ENCODE measurements at regions not wholly inside any gene's neighbourhood (a gene's known extent, or its start where the extent isn't known, plus 50 kb on each side); places are given as distances from the start of the nearest gene placed in this dataset.

- no peak overlapping the region for H3K14ac ChIP-seq (replicated peaks; ENCODE audit: low read depth, low read length)
- no peaks in the 10 kb centered on the region for H3K9me1 ChIP-seq (ENCODE audit: insufficient read depth, low read length)
- dilution Hi-C loops (cut with HindIII; ENCODE audit: low sequenced_read_pairs, unreplicated experiment) (no loop called here), in situ Hi-C loops (cut with MboI; ENCODE audit: low sequenced_read_pairs) (no loop called here), intact Hi-C loops (cut with micrococcal nuclease) (no loop called here)
- H3K9ac ChIP-seq (ENCODE audit: low read depth, low read length): no peak overlapping the region
- H4K91ac ChIP-seq (ENCODE audit: insufficient read depth, low read depth, low read length): no peak overlapping the region
- no peaks in the 10 kb centered on the region for H3K4me1 ChIP-seq (ENCODE audit: control insufficient read depth, insufficient read depth, low read length)
- H3K27me3 ChIP-seq (ENCODE audit: control insufficient read depth, insufficient read depth, low read length): no peaks in the 10 kb centered on the region
- no peak overlapping the region for H3K23ac ChIP-seq (ENCODE audit: low read depth, low read length)
- H3K56ac ChIP-seq (ENCODE audit: extremely low read depth, insufficient read depth, low read length): no peak overlapping the region
- no peak overlapping the region for H2AK5ac ChIP-seq (ENCODE audit: low read depth, low read length)
- H3K36me3 ChIP-seq (ENCODE audit: control insufficient read depth, insufficient read depth, low read length): no peaks in the 10 kb centered on the region
- H2AK9ac ChIP-seq (replicated peaks; ENCODE audit: low read depth, low read length, poor library complexity): no peak overlapping the region
- no peak for ATAC-seq (ENCODE audit: low read depth)
- no peak overlapping the region for H2AFZ ChIP-seq (replicated peaks; ENCODE audit: low read length, poor library complexity)
- TF ChIP-seq USF2 (IDR thresholded peaks at IDR 0.05; ENCODE audit: low read depth, low read length): no peak
- TF ChIP-seq CHD1 (IDR thresholded peaks at IDR 0.05; ENCODE audit: low read depth, low read length): no peak
- TF ChIP-seq RFX5 (IDR thresholded peaks at IDR 0.05; ENCODE audit: low read depth, low read length): no peak
- TF ChIP-seq FOS (IDR thresholded peaks at IDR 0.05; ENCODE audit: low read depth, low read length): no peak
- TF ChIP-seq POLR2A (IDR thresholded peaks at IDR 0.05; ENCODE audit: low read depth, low read length): no peak
- no peak for TF ChIP-seq BHLHE40 (IDR thresholded peaks at IDR 0.05; ENCODE audit: low read depth, low read length)
- no peak for TF ChIP-seq CEBPB (IDR thresholded peaks at IDR 0.05; ENCODE audit: low read depth, low read length)
- no peak for TF ChIP-seq CTCF (conservative IDR thresholded peaks at IDR 0.05; ENCODE audit: low read depth, low read length)
- no peak for TF ChIP-seq MAFK (IDR thresholded peaks at IDR 0.05; ENCODE audit: low read depth, low read length)
- no peak for TF ChIP-seq MXI1 (IDR thresholded peaks at IDR 0.05; ENCODE audit: borderline replicate concordance, low read depth, low read length)
- TF ChIP-seq RAD21 (IDR thresholded peaks at IDR 0.05; ENCODE audit: low read length): no peak
- no peak for TF ChIP-seq ELK1 (IDR thresholded peaks at IDR 0.05; ENCODE audit: borderline replicate concordance, low read depth, low read length)
- TF ChIP-seq MAZ (IDR thresholded peaks at IDR 0.05; ENCODE audit: borderline replicate concordance, low read depth, low read length): no peak
- no peak for TF ChIP-seq NFE2L2 (IDR thresholded peaks at IDR 0.05; ENCODE audit: low read depth, low read length)
- TF ChIP-seq RCOR1 (IDR thresholded peaks at IDR 0.05; ENCODE audit: insufficient replicate concordance, low read length): no peak
- TF ChIP-seq SMC3 (IDR thresholded peaks at IDR 0.05; ENCODE audit: low read depth, low read length): no peak
- no peak overlapping the region for H2BK15ac ChIP-seq (ENCODE audit: low read depth, low read length)
- H2BK120ac ChIP-seq (ENCODE audit: low read depth, low read length): no peak overlapping the region
- no peak overlapping the region for H2BK20ac ChIP-seq (ENCODE audit: low read depth, low read length)
- BruUV-seq (replicated peaks): no TSS peak
- POLR2A ChIA-PET (ENCODE audit: unreplicated experiment): no interaction called here
- CTCF ChIA-PET: no interaction called here
- no CpG with 5 or more reads among the region's 5 CpGs for WGBS, 2 experiments (ENCODE audit: extremely low coverage in 2 of 2, insufficient read length in 1 of 2)
- H3K9me3 ChIP-seq (ENCODE audit: control insufficient read depth, insufficient read depth, low read length): peaks cover 38% of the 10 kb centered on the region
- H3K27ac ChIP-seq (ENCODE audit: insufficient read depth, low read length): no peak overlapping the region
- no peak overlapping the region for H2BK5ac ChIP-seq (ENCODE audit: low read depth, low read length, poor library complexity, severe bottlenecking)
- no peak overlapping the region for H3K4me2 ChIP-seq (ENCODE audit: low read depth, low read length)
- no peak overlapping the region for H4K5ac ChIP-seq (ENCODE audit: low read depth, low read length)
- no peak overlapping the region for H4K8ac ChIP-seq (ENCODE audit: low read depth in 2 of 2, low read length in 2 of 2)
- H3K18ac ChIP-seq (ENCODE audit: low read depth, low read length): no peak overlapping the region
- no peak for DNase-seq
- H4K20me1 ChIP-seq (ENCODE audit: insufficient read depth, low read length): no peaks in the 10 kb centered on the region
- H3K4me3 ChIP-seq (ENCODE audit: insufficient read depth, low read depth, low read length): no peak overlapping the region
- H3K79me1 ChIP-seq (ENCODE audit: low read depth in 1 of 2, low read length in 2 of 2): no peaks in the 10 kb centered on the region
- H3K4ac ChIP-seq (ENCODE audit: low read depth, low read length): no peak overlapping the region
Observed at GRCh38 chr2:2916621-2917020, 461.0 kb downstream of the EIPR1 start.
